HG03342 (cell line): ENCODE measurements at regions not wholly inside any gene's neighbourhood (a gene's known extent, or its start where the extent isn't known, plus 50 kb on each side); places are given as distances from the start of the nearest gene placed in this dataset.
A peak's percentile ranks its signal among the peaks of the same experiment; 100 is the strongest.

Experiments
- ATAC-seq: cut with Tn5 transposase; IDR thresholded peaks from one replicate; pipeline ENCODE4 v1.9.1; 2021; ENCODE audit warnings: mild to moderate bottlenecking, moderate library complexity; ENCODE audit not compliant: unreplicated experiment

DNA sequence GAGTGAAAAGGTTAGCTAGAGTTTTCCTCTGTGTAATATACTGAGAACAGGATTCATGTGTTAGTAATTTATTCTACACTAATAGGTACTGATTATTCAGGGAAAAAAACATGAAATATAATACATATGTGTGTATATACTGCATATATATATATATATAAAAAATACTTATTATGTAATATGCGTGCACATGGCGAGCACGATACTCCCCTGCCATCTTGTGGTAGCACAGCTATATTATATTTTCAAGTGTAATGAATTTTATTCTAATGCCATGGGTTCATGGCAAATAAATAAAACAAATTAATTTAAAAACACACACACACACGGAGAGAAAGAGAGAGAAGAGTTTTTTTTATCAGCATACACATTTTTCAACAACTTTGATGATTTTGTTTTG lies 460.6 kb downstream of the KCNJ2 start:
- ATAC-seq, result no peak

DNA sequence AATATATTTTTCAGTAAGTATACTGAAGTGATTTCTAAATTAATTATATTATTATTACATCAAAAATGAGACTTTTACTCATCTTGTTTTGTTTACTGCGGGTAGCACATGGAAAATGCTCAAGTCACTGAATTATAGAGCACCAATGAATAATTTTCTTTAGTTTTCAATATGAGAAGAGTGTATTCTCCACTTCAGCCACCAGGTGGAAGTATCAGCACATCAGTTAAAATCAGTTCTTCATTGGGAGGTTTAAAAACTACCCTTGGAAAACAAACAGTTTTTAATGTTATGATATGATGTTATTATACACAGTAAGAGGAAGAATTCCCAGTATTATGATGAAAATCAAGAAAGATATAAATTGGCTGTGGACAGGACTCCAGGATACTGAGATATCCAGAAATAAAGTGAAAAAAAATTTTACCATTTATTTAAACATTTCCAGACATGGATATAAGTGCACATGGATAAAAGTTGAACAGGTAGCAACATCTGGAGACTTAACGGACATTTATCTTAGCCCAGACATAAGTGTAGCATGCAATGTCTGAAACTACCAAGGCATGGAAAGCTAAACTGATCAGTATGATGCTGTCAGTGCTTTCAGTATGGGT lies 467.3 kb downstream of the KCNJ2 start:
- peak; percentile 70 for ATAC-seq

DNA sequence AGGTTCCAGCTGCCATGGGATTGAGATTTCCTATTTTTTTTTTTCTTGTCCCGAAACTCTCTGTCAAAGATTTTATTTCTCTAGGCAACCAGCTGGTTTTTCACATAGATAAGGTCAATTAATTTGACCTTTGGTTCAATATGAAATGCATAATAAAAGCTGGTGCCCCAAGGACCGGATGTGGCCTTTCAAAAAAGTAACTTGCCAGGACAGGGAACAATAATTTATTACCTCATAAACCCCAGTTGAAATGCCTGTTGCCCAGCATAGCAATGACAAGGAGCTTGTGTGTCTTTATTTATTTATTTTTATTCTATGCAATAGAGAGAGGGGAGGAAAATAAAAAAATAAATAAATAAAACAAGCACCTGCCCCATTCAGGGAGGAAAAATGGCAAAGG lies 472.7 kb downstream of the KCNJ2 start:
- ATAC-seq, result no peak

DNA sequence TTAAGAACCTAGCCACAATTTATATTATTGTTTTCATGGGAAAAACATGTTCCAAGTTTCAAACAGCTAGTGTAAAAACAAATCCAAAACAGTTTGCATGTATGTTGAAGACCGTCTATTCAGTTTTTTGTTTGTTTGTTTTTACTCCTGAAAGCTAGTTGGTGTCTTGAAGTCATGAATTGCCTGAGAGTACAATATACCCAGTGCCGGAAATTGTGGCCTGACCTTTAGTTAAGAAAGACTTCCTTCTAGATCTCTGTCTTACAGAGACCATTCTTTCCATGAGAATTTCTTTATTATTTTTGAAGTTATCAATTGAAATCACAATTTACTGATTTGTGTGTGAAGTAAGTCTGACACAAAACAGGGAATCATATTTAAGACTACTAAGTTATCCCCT lies 474.8 kb downstream of the KCNJ2 start:
- no peak for ATAC-seq

DNA sequence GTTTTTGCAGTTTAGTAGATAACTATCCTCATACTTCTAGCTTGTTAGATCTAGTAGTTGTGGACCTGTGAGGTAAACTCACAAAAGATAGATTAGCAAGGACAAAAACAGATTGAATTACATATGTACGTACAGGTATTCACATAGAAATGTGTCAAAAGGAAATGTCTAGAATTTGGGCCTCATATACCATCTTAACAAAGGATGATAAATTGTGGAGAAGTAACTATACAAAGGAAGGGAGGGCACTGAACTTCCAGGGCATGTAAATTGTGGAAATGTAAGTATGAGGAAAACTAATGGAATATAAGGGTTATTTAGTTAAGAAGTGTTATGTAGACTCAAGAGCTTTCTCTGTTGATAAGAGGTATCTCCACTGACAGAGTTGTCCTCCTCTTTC lies 477.3 kb downstream of the KCNJ2 start:
- no peak for ATAC-seq

DNA sequence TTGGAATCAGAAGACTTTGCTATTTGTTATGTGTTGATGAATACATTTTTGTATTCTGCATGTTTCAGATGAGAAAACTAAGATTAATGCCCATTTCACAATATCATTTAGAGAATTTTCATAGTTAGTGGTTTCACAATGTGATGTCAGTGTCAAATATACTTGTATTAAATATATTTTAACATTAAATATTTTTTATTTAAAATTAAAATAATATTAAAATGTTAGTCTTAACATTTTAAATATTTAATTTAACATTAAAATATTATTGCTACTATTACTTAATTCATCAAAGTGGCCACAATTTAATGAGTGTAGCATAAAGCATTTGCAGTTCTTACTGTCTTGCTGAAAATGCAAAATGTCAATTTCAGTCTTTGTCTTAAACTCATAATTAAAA lies 478.8 kb downstream of the KCNJ2 start:
- ATAC-seq, result no peak

DNA sequence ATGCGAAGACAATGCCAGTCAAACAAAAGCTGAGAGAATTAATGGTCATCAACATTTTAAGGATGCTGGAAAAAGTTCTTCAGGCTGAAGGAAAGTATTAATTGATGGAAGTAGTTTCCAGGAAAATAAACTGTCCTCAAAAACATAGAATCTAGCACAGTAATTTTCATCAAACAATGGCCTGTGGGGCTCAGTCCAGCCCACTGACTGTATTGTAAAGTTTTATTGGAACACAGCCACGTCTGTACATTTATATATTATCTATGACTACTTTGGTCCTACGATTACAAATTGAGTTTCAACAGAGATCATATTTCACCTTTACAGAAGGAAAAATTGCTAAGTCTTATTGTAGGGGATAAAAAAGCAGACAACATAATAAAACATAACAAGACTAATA lies 484.5 kb downstream of the KCNJ2 start:
- no peak for ATAC-seq

DNA sequence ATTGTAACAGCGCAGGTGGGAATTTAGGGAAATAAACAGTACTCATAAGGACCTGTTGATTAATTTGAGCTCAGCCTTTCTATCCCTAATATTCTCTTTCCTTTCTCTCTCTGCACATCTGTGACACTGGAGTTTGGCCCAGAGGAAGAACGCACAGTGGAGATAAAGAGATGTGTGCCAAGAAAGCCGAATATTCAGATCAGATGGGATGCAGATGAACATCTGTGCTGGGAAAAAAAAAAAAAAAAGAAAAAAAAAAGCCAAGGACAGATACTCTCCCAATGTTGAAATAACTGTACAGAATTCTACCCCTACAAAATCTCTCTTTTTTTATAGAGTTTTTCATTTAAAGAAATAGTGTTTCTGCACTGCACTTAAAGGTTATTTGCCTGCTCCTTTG lies 485.4 kb downstream of the KCNJ2 start:
- ATAC-seq, result no peak

DNA sequence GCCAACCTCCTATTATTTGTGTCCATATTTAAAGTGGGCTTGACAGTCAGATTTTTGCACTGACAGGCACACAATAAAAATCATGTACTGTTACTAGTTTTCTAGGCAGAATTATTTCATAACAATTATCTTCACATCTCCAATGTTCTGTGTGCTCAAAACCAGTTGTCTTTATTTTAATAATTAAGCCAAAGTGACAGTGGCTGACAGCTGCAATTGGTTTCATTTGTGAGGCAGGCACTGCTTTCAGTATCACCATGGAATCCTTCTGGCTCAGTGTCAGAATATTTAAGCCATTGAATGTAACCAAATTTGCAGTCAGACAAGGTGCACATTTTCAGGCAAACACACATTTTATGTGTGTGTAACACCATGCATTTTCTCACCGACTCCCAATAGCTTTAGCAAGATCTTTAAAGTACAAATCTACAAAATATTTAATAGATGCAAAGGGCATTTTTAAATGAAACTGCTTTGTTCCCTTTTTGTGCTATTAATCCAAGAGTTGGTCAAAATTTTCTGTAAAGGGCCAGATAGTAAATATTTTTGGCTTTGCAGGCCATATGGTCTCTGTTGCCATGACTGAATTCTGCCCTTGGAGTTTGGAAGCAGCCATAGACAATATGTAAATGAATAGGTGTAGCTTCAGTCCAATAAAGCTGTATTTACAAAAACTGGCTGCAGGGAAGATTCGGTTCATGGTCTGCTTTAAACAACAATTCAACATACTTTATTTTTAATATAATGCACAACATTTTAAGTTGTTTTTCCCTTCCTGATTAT lies 486.0 kb downstream of the KCNJ2 start:
- peak; percentile 74 for ATAC-seq

DNA sequence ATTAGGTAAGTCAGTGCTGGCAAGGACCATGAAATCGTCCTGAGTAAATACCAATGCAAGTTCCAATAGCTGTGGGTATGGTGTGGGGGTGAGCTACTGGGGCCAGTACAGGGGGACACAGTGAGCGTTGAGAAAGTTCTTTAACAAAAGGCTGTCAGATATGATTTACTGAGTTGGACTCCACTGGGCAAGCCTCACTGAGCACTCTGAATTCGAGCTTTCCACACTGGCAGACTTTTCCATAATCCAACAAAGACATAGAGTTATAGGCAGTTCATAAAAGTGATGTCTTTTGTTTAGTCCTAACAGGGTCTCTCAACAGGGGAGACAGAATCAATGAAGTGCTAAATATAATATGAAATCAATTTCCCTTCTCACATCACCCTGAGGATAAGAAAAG lies 489.0 kb downstream of the KCNJ2 start:
- ATAC-seq, result no peak

DNA sequence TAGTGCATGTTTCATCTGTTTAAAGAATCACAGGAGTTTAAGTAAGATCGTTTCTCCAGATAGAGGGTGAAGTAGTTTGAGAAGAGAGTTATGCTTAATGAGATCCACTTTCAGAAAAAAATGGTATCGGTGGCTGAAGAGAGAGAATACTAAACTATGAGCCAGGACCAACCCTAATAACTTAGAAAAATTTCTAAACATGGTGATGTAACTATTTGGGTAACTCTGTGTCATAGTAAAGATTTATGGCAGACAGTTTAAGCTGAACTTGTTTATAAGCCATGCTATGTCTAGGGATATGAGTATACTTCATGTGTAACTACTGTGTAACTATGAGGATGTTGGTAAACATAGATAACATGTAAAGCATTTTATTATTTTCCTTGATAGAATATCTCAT lies 489.5 kb downstream of the KCNJ2 start:
- no peak for ATAC-seq

DNA sequence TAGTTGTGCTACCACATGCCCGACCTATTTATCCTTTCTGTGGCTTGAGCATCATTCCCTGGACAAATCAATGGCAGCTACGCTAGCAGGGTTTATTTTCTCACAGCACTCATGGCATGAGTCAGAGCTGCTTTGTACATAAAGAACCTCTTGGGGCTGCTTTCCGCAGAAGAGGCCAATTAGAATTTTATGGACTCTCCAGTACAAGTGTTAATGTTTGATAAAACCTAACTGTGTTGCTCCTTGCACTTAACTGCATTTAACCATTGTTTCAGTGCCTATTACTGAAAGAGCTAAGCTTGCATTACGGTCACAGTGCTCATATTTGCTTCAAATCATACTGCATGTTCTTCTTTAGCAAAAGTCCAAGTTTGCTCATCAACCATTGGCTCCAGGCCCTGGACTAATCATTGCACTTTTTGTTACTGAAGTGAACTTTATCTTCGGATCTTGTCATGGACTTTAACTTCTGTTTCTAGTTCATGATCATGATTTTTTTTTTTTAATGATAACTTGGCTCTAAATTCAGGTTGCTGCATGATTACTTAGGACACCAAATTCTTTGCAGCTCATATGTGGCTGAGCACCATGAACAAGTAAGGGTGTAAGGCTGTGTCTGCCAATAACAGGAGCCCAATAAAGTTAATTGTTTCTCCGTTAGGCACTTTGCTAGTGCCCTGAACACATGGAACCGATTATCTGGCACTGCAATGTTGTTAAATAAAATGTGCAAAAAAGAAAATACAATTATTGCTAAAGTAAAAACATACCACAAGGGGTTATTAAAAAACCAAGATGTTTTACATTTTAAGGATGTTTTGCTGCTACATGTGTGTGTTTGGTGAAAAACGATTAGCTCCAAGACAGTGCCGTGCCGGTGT lies 492.2 kb downstream of the KCNJ2 start:
- ATAC-seq, result no peak

DNA sequence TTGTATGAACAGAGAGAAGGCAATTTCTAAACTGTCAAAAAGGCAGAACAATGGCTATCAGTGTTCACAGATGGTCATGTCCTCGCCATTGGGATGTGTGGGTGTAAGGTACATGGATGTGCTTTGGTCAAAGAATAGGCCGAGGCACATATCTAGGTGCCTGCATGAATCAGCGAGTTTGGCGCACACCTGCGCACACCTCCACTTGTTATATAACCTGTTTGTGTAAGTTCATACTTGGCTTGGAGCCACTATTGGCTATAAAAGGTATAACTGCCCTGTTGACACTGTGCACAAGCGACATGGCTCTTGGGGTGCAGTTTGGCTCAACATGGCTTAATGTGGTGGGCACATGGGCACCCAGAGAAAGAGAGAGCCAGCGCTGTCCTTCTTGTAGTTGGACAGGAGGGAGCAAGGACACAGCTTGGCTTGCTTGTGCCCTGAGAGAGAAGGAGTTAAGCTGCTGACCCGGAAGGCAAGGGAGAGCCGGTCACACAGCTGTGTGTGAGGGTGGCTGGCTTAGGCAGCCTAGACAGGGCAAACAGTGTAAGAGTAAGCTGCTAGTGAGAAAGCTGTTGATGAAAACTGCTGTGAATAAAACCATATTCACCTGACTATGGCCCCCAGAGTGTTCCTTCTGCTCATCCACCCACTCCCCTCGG lies 499.1 kb downstream of the KCNJ2 start:
- ATAC-seq, result no peak

DNA sequence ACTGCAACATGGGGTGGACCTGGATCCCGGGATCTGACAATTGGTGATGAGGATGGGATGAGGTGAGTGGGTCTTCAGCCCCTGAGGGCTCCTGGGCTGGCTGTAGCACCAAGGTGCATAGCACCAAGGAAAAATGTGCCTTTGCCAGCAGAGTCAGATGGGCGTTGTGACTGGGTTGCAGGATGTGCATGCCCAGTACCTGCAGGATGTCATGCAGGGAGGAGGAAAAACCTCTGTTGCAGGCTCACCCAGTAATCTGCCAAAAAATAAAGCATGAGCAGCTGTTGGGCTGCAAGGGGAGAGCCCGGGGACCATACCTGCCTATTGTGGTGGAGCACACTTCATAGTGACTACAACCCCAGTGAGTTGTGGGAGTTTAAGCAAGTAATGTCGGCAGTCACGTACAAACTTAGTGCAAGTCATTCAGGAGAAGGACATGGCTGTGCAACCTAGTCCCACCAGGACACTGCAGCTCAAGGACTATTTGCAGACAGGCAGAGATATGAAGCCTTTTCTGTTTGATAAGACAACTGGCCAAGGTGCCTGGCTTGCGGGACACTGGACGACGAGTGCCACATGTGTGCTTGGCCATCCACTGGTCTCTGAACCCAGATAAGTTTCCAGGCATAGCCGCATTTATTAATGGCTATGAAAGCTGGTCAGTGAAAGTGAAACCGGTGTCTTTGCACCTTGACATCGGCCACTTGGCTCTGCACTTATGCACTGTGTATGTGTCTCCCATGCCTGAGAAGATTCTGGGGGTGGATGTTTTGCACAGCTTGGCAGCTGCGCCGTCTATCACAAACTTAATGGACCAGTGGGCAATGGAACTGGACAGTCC lies 499.8 kb downstream of the KCNJ2 start:
- no peak for ATAC-seq

DNA sequence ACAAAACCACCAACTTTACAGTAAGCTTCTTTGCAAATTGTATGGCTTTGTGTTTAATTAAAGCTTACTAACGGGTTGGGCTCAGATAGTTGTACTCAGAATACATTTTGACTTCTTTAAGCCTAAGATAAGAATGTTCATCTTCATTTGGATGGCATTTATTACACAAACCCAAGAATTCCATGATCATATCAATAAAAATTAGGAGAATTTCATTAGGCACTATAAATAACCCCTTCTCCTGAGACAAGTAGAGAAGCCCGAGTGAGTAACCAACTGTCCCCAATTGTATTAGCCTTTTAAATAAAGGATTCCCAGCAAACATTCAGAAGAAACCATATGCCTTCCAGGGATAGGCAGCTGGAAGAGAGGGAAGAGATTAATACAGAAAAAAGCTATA lies 504.7 kb downstream of the KCNJ2 start:
- ATAC-seq, result no peak

DNA sequence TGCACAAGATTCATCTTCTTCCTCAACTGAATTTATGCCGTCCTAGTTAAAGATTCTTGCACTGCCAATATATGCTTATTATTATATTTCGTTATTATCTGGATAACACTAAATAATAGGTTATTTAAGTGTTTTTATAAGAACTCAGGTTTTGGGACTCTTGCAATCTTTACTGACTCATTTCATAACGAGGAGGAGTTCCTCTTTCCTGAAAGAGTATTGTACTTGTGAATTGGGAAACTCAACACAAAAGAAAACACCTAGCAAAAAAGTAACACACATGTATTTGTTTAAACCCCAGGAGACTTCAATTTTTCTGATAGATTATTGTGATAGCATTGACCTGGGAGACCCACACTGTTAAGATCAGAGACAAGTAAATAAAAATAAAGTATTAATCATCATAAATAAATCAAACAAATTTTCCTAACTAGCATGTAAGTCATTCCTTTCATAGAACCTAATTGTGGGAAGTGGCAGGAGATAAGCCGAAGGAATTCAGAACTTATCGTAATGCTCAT lies 505.8 kb downstream of the KCNJ2 start:
- ATAC-seq, result no peak

DNA sequence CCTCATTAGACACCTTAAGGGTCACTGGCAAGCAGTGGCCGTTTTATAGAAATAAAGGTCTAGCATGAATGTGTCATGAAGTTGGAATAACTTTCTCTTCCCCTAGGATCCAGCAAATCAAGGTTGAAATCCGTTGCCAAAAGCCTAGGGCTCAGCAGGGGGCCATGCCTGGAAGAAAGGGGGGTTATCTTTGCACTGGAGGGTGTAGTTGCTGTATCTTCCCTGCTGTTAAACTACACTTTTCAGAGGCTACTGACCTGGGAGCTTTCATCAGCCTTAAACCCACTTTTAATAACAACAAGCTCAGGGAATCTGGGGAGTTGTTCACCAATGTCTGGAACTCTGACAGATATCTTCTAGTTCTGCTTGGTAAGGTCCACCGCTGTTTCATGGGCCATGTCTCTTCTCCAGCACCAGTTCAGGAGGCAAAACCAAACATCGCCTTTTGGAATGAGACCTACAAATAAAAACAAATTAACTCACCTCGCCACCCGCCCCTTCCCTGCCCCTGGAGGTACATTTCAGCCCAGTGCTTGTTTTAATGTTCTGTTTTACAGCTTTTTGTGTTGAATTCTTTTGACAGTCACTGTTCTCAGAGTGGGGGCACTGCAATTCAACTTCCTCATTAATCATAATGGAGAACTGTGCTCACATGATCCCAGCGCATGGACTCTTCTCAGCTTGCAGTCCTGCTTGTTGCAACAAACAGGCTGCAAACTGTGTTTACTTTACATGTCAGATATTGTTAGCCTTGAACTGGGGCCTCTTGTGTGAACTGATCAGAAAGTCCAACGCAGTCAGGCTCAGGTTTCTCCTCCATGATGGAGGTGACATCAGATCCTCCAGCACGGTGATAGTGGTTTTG lies 508.7 kb downstream of the KCNJ2 start:
- ATAC-seq, result no peak

DNA sequence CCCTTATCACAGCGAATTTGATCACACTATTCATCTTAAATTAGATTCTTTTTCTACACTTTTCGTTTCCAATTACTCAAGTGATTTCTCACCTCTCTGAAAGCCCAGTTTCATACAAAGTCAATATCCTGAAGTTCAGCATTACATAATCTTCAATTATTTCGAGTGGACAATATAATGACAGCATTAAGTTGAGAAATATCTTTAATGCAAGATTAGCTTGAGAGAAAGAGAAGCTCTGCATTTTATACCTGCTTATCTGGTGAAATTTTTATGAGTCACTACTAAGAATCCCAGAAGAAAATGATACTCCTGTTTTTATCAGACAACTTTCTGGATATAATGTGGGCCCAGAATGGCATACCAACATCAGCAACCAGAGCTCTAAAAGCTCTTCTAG lies 509.6 kb downstream of the KCNJ2 start:
- no peak for ATAC-seq

DNA sequence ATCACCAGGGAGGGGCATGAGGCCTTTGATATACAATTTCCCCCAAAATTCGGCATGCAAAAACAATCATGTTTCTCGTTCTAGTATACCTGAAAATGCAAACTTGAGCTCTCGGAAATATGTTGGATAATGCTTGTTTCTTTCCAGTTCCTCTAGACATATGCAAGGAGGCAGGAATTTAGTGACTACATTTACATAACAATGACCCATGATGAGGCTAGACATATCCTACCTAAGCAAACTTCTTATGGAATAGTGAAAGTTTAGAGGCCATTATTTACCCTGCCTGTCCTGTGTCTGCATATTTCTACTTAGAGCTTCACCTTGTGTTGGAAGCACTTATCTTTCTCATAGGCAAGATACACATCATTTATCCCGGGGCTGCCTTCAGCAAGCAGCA lies 514.6 kb downstream of the KCNJ2 start:
- no peak for ATAC-seq
